Stimulated activated naive CD8-positive, alpha-beta T cell treated with anti-CD3 and anti-CD28 coated beads, Interleukin-15, amount 100 ng/mL, for 72 hours (primary cell): ENCODE measurements at regions not wholly inside any gene's neighbourhood (a gene's known extent, or its start where the extent isn't known, plus 50 kb on each side); places are given as distances from the start of the nearest gene placed in this dataset.
A peak's percentile ranks its signal among the peaks of the same experiment; 100 is the strongest.
"Not testable (repeated sequence)": the region's sequence is repeated elsewhere in the genome, so short reads cannot be mapped to it uniquely, and the experiment has no call there.

Experiments used
- ATAC-seq: fragments of 150-1000 bp; cut with Tn5 transposase; 2 replicates; pipeline ENCODE4 v1.10.0; 2021; ENCODE audit warnings: mild to moderate bottlenecking, moderate library complexity
- DNase-seq, 2 donors: peaks; one replicate each; pipeline ENCODE4 v3.0.0; 2021 to 2022
- H3K27ac Mint-ChIP-seq, 2 donors: one replicate each; pipeline ENCODE4 v1.8.0; 2022; ENCODE audit warnings: mild to moderate bottlenecking in 2 of 2, mixed read lengths in 2 of 2, moderate library complexity in 2 of 2
- H3K27me3 Mint-ChIP-seq: one replicate; pipeline ENCODE4 v1.8.0; 2022; ENCODE audit warnings: mixed read lengths
- H3K4me1 Mint-ChIP-seq: one replicate; pipeline ENCODE4 v1.8.0; 2022; ENCODE audit warnings: mild to moderate bottlenecking, mixed read lengths
- H3K4me3 Mint-ChIP-seq, 2 donors: one replicate each; pipeline ENCODE4 v1.8.0; 2022; ENCODE audit warnings: mild to moderate bottlenecking in 2 of 2, mixed read lengths in 2 of 2, moderate library complexity in 1 of 2
- H3K9me3 Mint-ChIP-seq, 2 donors: one replicate each; pipeline ENCODE4 v1.8.0; 2022; ENCODE audit warnings: mixed read lengths in 2 of 2

GRCh38 chr3:110017304-110017703, 680.0 kb upstream of the DPPA4 start:
- H3K27me3 Mint-ChIP-seq: no peaks in the 10 kb centered on the region
- peaks cover 18% of the 10 kb centered on the region for H3K4me1 Mint-ChIP-seq
- no peak overlapping the region for H3K4me3 Mint-ChIP-seq
- no peak overlapping the region for H3K27ac Mint-ChIP-seq
- ATAC-seq (no peak), DNase-seq (no peak)
- peaks cover 0 to 10% of the 10 kb centered on the region in 2 donors for H3K9me3 Mint-ChIP-seq

GRCh38 chr3:110021659-110022058, 684.3 kb upstream of the DPPA4 start:
- ATAC-seq (peak; percentile 49), DNase-seq (no peak)
- Mint-ChIP-seq H3K4me1 (peaks cover 6% of the 10 kb centered on the region), H3K27me3 (no peaks in the 10 kb centered on the region), H3K4me3 (no peak overlapping the region), H3K27ac (no peak overlapping the region), H3K9me3 (peaks cover 5 to 15% of the 10 kb centered on the region in 2 donors)

GRCh38 chr3:110023022-110023421, 685.7 kb upstream of the DPPA4 start:
- H3K4me3 Mint-ChIP-seq, H3K27ac Mint-ChIP-seq, H3K27me3 Mint-ChIP-seq, H3K4me1 Mint-ChIP-seq, ATAC-seq, DNase-seq: not testable (repeated sequence)
- H3K9me3 Mint-ChIP-seq: peaks cover 5 to 15% of the 10 kb centered on the region in 2 donors

- H3K4me3 Mint-ChIP-seq: no peak overlapping the region
- no peak for DNase-seq
- H3K4me1 Mint-ChIP-seq: peaks cover 4% of the 10 kb centered on the region
- peaks cover 5 to 15% of the 10 kb centered on the region in 2 donors for H3K9me3 Mint-ChIP-seq
- no peak overlapping the region for H3K27ac Mint-ChIP-seq
- H3K27me3 Mint-ChIP-seq: no peaks in the 10 kb centered on the region
- ATAC-seq: no peak
Measured at GRCh38 chr3:110026421-110026820, 689.1 kb upstream of the DPPA4 start.

GRCh38 chr3:110027446-110028080, 690.2 kb upstream of the DPPA4 start:
- Mint-ChIP-seq H3K4me3 (no peak overlapping the region), H3K27me3 (no peaks in the 10 kb centered on the region), H3K9me3 (peaks cover 5 to 15% of the 10 kb centered on the region in 2 donors), H3K4me1 (no peaks in the 10 kb centered on the region), H3K27ac (no peak overlapping the region)
- peak; percentile 64 for ATAC-seq
- DNase-seq: no peak

GRCh38 chr3:110031975-110032374, 694.6 kb upstream of the DPPA4 start:
- DNase-seq: no peak
- Mint-ChIP-seq H3K4me3 (no peak overlapping the region), H3K9me3 (no peaks in the 10 kb centered on the region), H3K4me1 (no peaks in the 10 kb centered on the region), H3K27ac (no peak overlapping the region), H3K27me3 (no peaks in the 10 kb centered on the region)
- ATAC-seq: no peak

- no peaks in the 10 kb centered on the region for H3K9me3 Mint-ChIP-seq
- no peaks in the 10 kb centered on the region for H3K4me1 Mint-ChIP-seq
- no peak for DNase-seq
- no peak overlapping the region for H3K4me3 Mint-ChIP-seq
- H3K27ac Mint-ChIP-seq: no peak overlapping the region
- H3K27me3 Mint-ChIP-seq: no peaks in the 10 kb centered on the region
- ATAC-seq: no peak
Measured at GRCh38 chr3:110059431-110059830, 722.1 kb upstream of the DPPA4 start.

GRCh38 chr3:110062716-110063115, 725.4 kb upstream of the DPPA4 start:
- H3K4me3 Mint-ChIP-seq: no peak overlapping the region
- ATAC-seq (no peak), DNase-seq (no peak)
- no peak overlapping the region for H3K27ac Mint-ChIP-seq
- H3K9me3 Mint-ChIP-seq: no peaks in the 10 kb centered on the region
- H3K4me1 Mint-ChIP-seq: no peaks in the 10 kb centered on the region
- no peaks in the 10 kb centered on the region for H3K27me3 Mint-ChIP-seq

- ATAC-seq: no peak
- H3K27ac Mint-ChIP-seq: no peak overlapping the region
- DNase-seq: no peak
Measured at GRCh38 chr3:110063178-110063577, 725.8 kb upstream of the DPPA4 start.

GRCh38 chr3:110066206-110066605, 728.9 kb upstream of the DPPA4 start:
- H3K27me3 Mint-ChIP-seq: no peaks in the 10 kb centered on the region
- peaks cover 7% of the 10 kb centered on the region for H3K4me1 Mint-ChIP-seq
- no peak overlapping the region for H3K27ac Mint-ChIP-seq
- H3K4me3 Mint-ChIP-seq: no peak overlapping the region
- peaks cover 0 to 2% of the 10 kb centered on the region in 2 donors for H3K9me3 Mint-ChIP-seq
- DNase-seq (no peak), ATAC-seq (no peak)

More at GRCh38 chr3:110063178-110063577, 725.8 kb upstream of the DPPA4 start:
- Mint-ChIP-seq H3K4me3 (no peak overlapping the region), H3K27me3 (no peaks in the 10 kb centered on the region), H3K4me1 (no peaks in the 10 kb centered on the region), H3K9me3 (no peaks in the 10 kb centered on the region)

- peaks cover 7 to 10% of the 10 kb centered on the region in 2 donors for H3K9me3 Mint-ChIP-seq
- no peak overlapping the region for H3K27ac Mint-ChIP-seq
- H3K27me3 Mint-ChIP-seq: no peaks in the 10 kb centered on the region
- ATAC-seq (no peak), DNase-seq (no peak)
- peaks cover 8% of the 10 kb centered on the region for H3K4me1 Mint-ChIP-seq
- no peak overlapping the region for H3K4me3 Mint-ChIP-seq
Measured at GRCh38 chr3:110067527-110067926, 730.2 kb upstream of the DPPA4 start.

- H3K4me1 Mint-ChIP-seq: peaks cover 8% of the 10 kb centered on the region
- ATAC-seq: peak; percentile 91
- H3K4me3 Mint-ChIP-seq: no peak overlapping the region
- no peak for DNase-seq
- no peaks in the 10 kb centered on the region for H3K27me3 Mint-ChIP-seq
- peak overlapping the region in 1 of 2 donors; percentile 95 for H3K27ac Mint-ChIP-seq
- H3K9me3 Mint-ChIP-seq: peaks cover 7 to 10% of the 10 kb centered on the region in 2 donors
Measured at GRCh38 chr3:110069761-110070160, 732.4 kb upstream of the DPPA4 start.

GRCh38 chr3:110070161-110070916, 733.0 kb upstream of the DPPA4 start:
- ATAC-seq (peak; percentile 87), DNase-seq (peak in 1 of 2 donors; percentile 16)
- Mint-ChIP-seq H3K4me1 (peaks cover 8% of the 10 kb centered on the region), H3K27ac (peak overlapping the region in 1 of 2 donors; percentile 95), H3K9me3 (peaks cover 7 to 10% of the 10 kb centered on the region in 2 donors), H3K27me3 (no peaks in the 10 kb centered on the region), H3K4me3 (peak overlapping the region in 1 of 2 donors; percentile 32)

GRCh38 chr3:110074095-110074494, 736.7 kb upstream of the DPPA4 start:
- DNase-seq (no peak), ATAC-seq (no peak)
- Mint-ChIP-seq H3K27ac (no peak overlapping the region), H3K4me3 (no peak overlapping the region), H3K9me3 (peaks cover 7 to 10% of the 10 kb centered on the region in 2 donors), H3K4me1 (peaks cover 8% of the 10 kb centered on the region), H3K27me3 (no peaks in the 10 kb centered on the region)

GRCh38 chr3:110077093-110077492, 739.7 kb upstream of the DPPA4 start:
- Mint-ChIP-seq H3K9me3 (no peaks in the 10 kb centered on the region), H3K4me1 (no peaks in the 10 kb centered on the region), H3K27me3 (no peaks in the 10 kb centered on the region), H3K4me3 (no peak overlapping the region), H3K27ac (no peak overlapping the region)
- no peak for ATAC-seq
- no peak for DNase-seq

- Mint-ChIP-seq H3K27ac (no peak overlapping the region), H3K27me3 (no peaks in the 10 kb centered on the region), H3K4me1 (no peaks in the 10 kb centered on the region), H3K9me3 (peaks cover 0 to 5% of the 10 kb centered on the region in 2 donors), H3K4me3 (no peak overlapping the region)
- no peak for ATAC-seq
- no peak for DNase-seq
Measured at GRCh38 chr3:110093411-110093810, 756.1 kb upstream of the DPPA4 start.
